Hematopoietic multipotent progenitor cell treated with erythropoietin and hydrocortisone succinate and interleukin-3 and kit ligand, for 15 days (in vitro differentiated cells): ENCODE measurements at regions not wholly inside any gene's neighbourhood (a gene's known extent, or its start where the extent isn't known, plus 50 kb on each side); places are given as distances from the start of the nearest gene placed in this dataset.

Experiments used
- DNase-seq: peaks from one replicate; pipeline ENCODE4 v3.0.0-alpha.2; 2015; ENCODE audit warnings: low spot score

- no peak for DNase-seq
Measured at GRCh38 chr21:40901691-40902090, 54.7 kb upstream of the DSCAM start.

- DNase-seq, result no peak
Measured at GRCh38 chr21:40902299-40902698, 55.3 kb upstream of the DSCAM start.

- no peak for DNase-seq
Measured at GRCh38 chr21:40902993-40903392, 56.0 kb upstream of the DSCAM start.

- no peak for DNase-seq
Measured at GRCh38 chr21:40905251-40905650, 58.3 kb upstream of the DSCAM start.

- DNase-seq, result no peak
Measured at GRCh38 chr21:40912375-40912774, 65.4 kb upstream of the DSCAM start.

- no peak for DNase-seq
Measured at GRCh38 chr21:40915114-40915513, 68.2 kb upstream of the DSCAM start.

GRCh38 chr21:40923407-40923806, 76.4 kb upstream of the DSCAM start:
- DNase-seq, result no peak

GRCh38 chr21:40923901-40924300, 76.9 kb upstream of the DSCAM start:
- no peak for DNase-seq

- DNase-seq, result no peak
Measured at GRCh38 chr21:40924641-40925040, 77.7 kb upstream of the DSCAM start.

GRCh38 chr21:40926238-40926637, 79.3 kb upstream of the DSCAM start:
- DNase-seq, result no peak

- DNase-seq, result no peak
Measured at GRCh38 chr21:40929833-40930232, 82.9 kb upstream of the DSCAM start.

GRCh38 chr21:40931197-40931596, 84.2 kb upstream of the DSCAM start:
- DNase-seq, result no peak

- DNase-seq, result no peak
Measured at GRCh38 chr21:40936178-40936577, 89.2 kb upstream of the DSCAM start.

- no peak for DNase-seq
Measured at GRCh38 chr21:40936771-40937261, 89.9 kb upstream of the DSCAM start.

GRCh38 chr21:40938078-40938477, 91.1 kb upstream of the DSCAM start:
- DNase-seq, result no peak

GRCh38 chr21:40938611-40939010, 91.7 kb upstream of the DSCAM start:
- no peak for DNase-seq

- DNase-seq, result no peak
Measured at GRCh38 chr21:40947713-40948112, 100.8 kb upstream of the DSCAM start.

- no peak for DNase-seq
Measured at GRCh38 chr21:40950970-40951369, 104.0 kb upstream of the DSCAM start.

GRCh38 chr21:40952551-40953323, 105.8 kb upstream of the DSCAM start:
- DNase-seq, result no peak

GRCh38 chr21:40964691-40965090, 117.7 kb upstream of the DSCAM start:
- DNase-seq, result no peak

- DNase-seq, result no peak
Measured at GRCh38 chr21:40967771-40968170, 120.8 kb upstream of the DSCAM start.

GRCh38 chr21:40972151-40972550, 125.2 kb upstream of the DSCAM start:
- DNase-seq, result no peak

- DNase-seq, result no peak
Measured at GRCh38 chr21:40976198-40977109, 129.5 kb upstream of the DSCAM start.
